ENCODE measurements at regions not wholly inside any gene's neighbourhood (a gene's known extent, or its start where the extent isn't known, plus 50 kb on each side); places are given as distances from the start of the nearest gene placed in this dataset.

GRCh38 chr20:48247961-48248360 is 462.7 kb upstream of the SULF2 start:
- H4K20me1 ChIP-seq (ENCODE audit: insufficient read depth, low read length), result no peaks in the 10 kb centered on the region
- no peaks in the 10 kb centered on the region for H3K27me3 ChIP-seq (ENCODE audit: control insufficient read depth in 1 of 2, insufficient read depth in 2 of 2, low read length in 2 of 2)
- no peaks in the 10 kb centered on the region for H3K79me2 ChIP-seq (ENCODE audit: insufficient read depth, low read length)
- DNase-seq (ENCODE audit: low spot score), result no peak
- TF ChIP-seq MIER2 (CRISPR knock-in tag; IDR thresholded peaks at IDR 0.05) (no peak), RXRB (CRISPR knock-in tag; IDR thresholded peaks at IDR 0.05; ENCODE audit: borderline replicate concordance) (no peak), NFYB (CRISPR knock-in tag; IDR thresholded peaks at IDR 0.05) (no peak), SNAPC5 (CRISPR knock-in tag; IDR thresholded peaks at IDR 0.05; ENCODE audit: borderline replicate concordance) (no peak), ZNF704 (CRISPR knock-in tag; IDR thresholded peaks at IDR 0.05; ENCODE audit: borderline replicate concordance) (no peak), CHD2 (IDR thresholded peaks at IDR 0.05; ENCODE audit: low read depth, low read length) (no peak), STAT6 (CRISPR knock-in tag; IDR thresholded peaks at IDR 0.05; ENCODE audit: borderline replicate concordance) (no peak), NPAS2 (CRISPR knock-in tag; IDR thresholded peaks at IDR 0.05; ENCODE audit: borderline replicate concordance) (no peak), SP1 (IDR thresholded peaks at IDR 0.05) (no peak), SP1 (CRISPR knock-in tag; IDR thresholded peaks at IDR 0.05) (no peak), MEF2D (CRISPR knock-in tag; IDR thresholded peaks at IDR 0.05) (no peak)
- CTCF ChIA-PET (ENCODE audit: low intra/inter-chr PET ratio, low total read pairs), result no interaction called here
- POLR2A ChIA-PET, result no interaction called here
- H3K4me2 ChIP-seq (ENCODE audit: low read depth, low read length), result no peak overlapping the region
- H3K9me3 ChIP-seq (ENCODE audit: low read length), result no peaks in the 10 kb centered on the region
- no peak overlapping the region for H3K4me3 ChIP-seq (replicated peaks in 1 of 3; ENCODE audit: insufficient read depth in 1 of 3, low read depth in 2 of 3, low read length in 3 of 3)
- BruUV-seq (replicated peaks), result no TSS peak
- no peak for FAIRE-seq
- H2AFZ ChIP-seq (ENCODE audit: low read length), result no peak overlapping the region
- H3K27ac ChIP-seq (ENCODE audit: extremely low read length, insufficient read depth, low read length), result no peak overlapping the region
- WGBS (ENCODE audit: low lambda C conversion rate), result 37% methylated on average over 8 of the region's 8 CpGs
- no peaks in the 10 kb centered on the region for H3K36me3 ChIP-seq (replicated peaks in 1 of 2; ENCODE audit: control insufficient read depth in 1 of 2, insufficient read depth in 2 of 2, low read length in 2 of 2)
- ATAC-seq, result no peak
- in situ Hi-C loops (cut with HindIII; ENCODE audit: extremely low pct_ligation_motif_present, low pct_unique_long_range_greater_than_20kb) (no loop called here), intact Hi-C loops (cut with micrococcal nuclease; ENCODE audit: unreplicated experiment) (no loop called here)
- H3K9ac ChIP-seq (ENCODE audit: insufficient read depth, low read depth, low read length), result no peak overlapping the region
- H3K4me1 ChIP-seq (ENCODE audit: insufficient read depth, low read length), result 0 out of 2 replicates have a peak, but pooled peaks cover 6% of the 10 kb centered on the region
